ENCODE measurements at regions not wholly inside any gene's neighbourhood (a gene's known extent, or its start where the extent isn't known, plus 50 kb on each side); places are given as distances from the start of the nearest gene placed in this dataset.

DNA sequence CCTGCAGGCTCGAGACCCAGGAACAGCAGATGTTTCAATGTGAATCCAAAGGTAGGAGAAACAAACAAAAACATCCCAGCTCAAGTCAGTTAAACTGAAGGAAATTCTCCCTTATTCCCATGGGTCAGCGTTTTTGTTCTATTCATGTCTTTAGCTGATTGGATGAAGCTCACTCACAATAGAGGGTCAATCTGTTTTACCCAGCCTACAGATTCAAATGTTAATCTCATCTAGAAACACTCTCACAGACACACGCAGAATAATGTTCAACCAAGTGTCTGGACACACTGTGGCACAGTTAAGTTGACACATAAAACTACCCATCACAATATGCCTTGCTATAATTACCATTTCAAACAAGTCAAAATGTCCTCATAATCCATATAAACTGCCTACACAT, 180.6 kb upstream of the CDH8 start:
- TF ChIP-seq, protein P1, sequence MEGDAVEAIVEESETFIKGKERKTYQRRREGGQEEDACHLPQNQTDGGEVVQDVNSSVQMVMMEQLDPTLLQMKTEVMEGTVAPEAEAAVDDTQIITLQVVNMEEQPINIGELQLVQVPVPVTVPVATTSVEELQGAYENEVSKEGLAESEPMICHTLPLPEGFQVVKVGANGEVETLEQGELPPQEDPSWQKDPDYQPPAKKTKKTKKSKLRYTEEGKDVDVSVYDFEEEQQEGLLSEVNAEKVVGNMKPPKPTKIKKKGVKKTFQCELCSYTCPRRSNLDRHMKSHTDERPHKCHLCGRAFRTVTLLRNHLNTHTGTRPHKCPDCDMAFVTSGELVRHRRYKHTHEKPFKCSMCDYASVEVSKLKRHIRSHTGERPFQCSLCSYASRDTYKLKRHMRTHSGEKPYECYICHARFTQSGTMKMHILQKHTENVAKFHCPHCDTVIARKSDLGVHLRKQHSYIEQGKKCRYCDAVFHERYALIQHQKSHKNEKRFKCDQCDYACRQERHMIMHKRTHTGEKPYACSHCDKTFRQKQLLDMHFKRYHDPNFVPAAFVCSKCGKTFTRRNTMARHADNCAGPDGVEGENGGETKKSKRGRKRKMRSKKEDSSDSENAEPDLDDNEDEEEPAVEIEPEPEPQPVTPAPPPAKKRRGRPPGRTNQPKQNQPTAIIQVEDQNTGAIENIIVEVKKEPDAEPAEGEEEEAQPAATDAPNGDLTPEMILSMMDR (IDR thresholded peaks at IDR 0.05): no peak
- TF ChIP-seq POLR2A (IDR thresholded peaks at IDR 0.05): no peak

Measured in transverse colon (tissue), 3 donors.